Panc1 (cell line): ENCODE measurements at regions not wholly inside any gene's neighbourhood (a gene's known extent, or its start where the extent isn't known, plus 50 kb on each side); places are given as distances from the start of the nearest gene placed in this dataset.

Source experiments
- CTCF ChIP-seq: fragments of 450-650 bp; IDR thresholded peaks from 2 replicates; pipeline ENCODE4 v1.5.1; 2017; ENCODE audit warnings: mild to moderate bottlenecking
- REST ChIP-seq, 2 experiments: IDR thresholded peaks; 2 replicates each; pipeline ENCODE4 v1.6.1; 2011 to 2012; ENCODE audit warnings: low read depth in 2 of 2, control low read depth in 1 of 2, low read length in 1 of 2, mild to moderate bottlenecking in 1 of 2, moderate library complexity in 1 of 2; ENCODE audit not compliant: insufficient read depth in 1 of 2
- SIN3A ChIP-seq: IDR thresholded peaks from 2 replicates; pipeline ENCODE4 v1.6.1; 2012; ENCODE audit warnings: low read depth, mild to moderate bottlenecking, low read length, moderate library complexity, borderline replicate concordance; ENCODE audit not compliant: insufficient read depth
- TCF7L2 ChIP-seq: IDR thresholded peaks from 2 replicates; pipeline ENCODE4 v1.6.1; 2011; ENCODE audit warnings: mild to moderate bottlenecking, low read depth, low read length, inconsistent platforms

- TF ChIP-seq REST (IDR thresholded peaks at IDR 0.05; ENCODE audit: insufficient read depth in 1 of 2, low read depth in 2 of 2, low read length in 1 of 2) (no peak), CTCF (no peak), TCF7L2 (no peak), SIN3A (no peak)
Measured at GRCh38 chr1:118404024-118404423, 219.0 kb upstream of the SPAG17 start.
